Natural killer cell (primary cell): ENCODE measurements at regions not wholly inside any gene's neighbourhood (a gene's known extent, or its start where the extent isn't known, plus 50 kb on each side); places are given as distances from the start of the nearest gene placed in this dataset.

ENCODE experiments used
- ATAC-seq, 3 donors: fragments of 150-1000 bp in 2 of 3; fragments of 200-7000 bp in 1 of 3; cut with Tn5 transposase; 1 replicate in 1 of 3; 2 replicates in 2 of 3; pipeline ENCODE4 v1.10.0; 2021; ENCODE audit warnings: mild to moderate bottlenecking in 2 of 3, moderate library complexity in 2 of 3
- DNase-seq, 2 donors: peaks; one replicate each; pipeline versions ENCODE4 v3.0.0 to v3.0.0-alpha.2; 2013 to 2021; ENCODE audit warnings: mixed read lengths in 1 of 2
- H3K27ac ChIP-seq: one replicate; pipeline ENCODE4 v1.5.1; 2013; ENCODE audit warnings: mild to moderate bottlenecking, low read length
- H3K27me3 ChIP-seq: one replicate; pipeline ENCODE4 v1.6.1; 2013; ENCODE audit warnings: low read length; ENCODE audit not compliant: control insufficient read depth, insufficient read depth
- H3K36me3 ChIP-seq: one replicate; pipeline ENCODE4 v1.6.1; 2013; ENCODE audit warnings: low read length; ENCODE audit not compliant: control insufficient read depth, insufficient read depth
- H3K4me1 ChIP-seq: one replicate; pipeline ENCODE4 v1.6.1; 2013; ENCODE audit warnings: low read length; ENCODE audit not compliant: control insufficient read depth, insufficient read depth
- H3K4me3 ChIP-seq: one replicate; pipeline ENCODE4 v1.5.1; 2013; ENCODE audit warnings: low read length
- H3K9me3 ChIP-seq: one replicate; pipeline ENCODE4 v1.6.1; 2013; ENCODE audit warnings: low read length; ENCODE audit not compliant: control insufficient read depth, insufficient read depth
- H3K27ac Mint-ChIP-seq, 2 donors: one replicate each; pipeline ENCODE4 v1.8.0; 2022; ENCODE audit warnings: mild to moderate bottlenecking in 2 of 2, mixed read lengths in 2 of 2, moderate library complexity in 1 of 2
- H3K27me3 Mint-ChIP-seq, 2 donors: one replicate each; pipeline ENCODE4 v1.8.0; 2022; ENCODE audit warnings: low read depth in 2 of 2, mixed read lengths in 2 of 2
- H3K36me3 Mint-ChIP-seq: one replicate; pipeline ENCODE4 v1.8.0; 2022; ENCODE audit warnings: mixed read lengths
- H3K4me1 Mint-ChIP-seq, 2 donors: one replicate each; pipeline ENCODE4 v1.8.0; 2022; ENCODE audit warnings: mixed read lengths in 2 of 2
- H3K4me3 Mint-ChIP-seq: one replicate; pipeline ENCODE4 v1.8.0; 2022; ENCODE audit warnings: mild to moderate bottlenecking, moderate library complexity, mixed read lengths
- H3K9me3 Mint-ChIP-seq, 2 donors: one replicate each; pipeline ENCODE4 v1.8.0; 2022; ENCODE audit warnings: mixed read lengths in 2 of 2
- CTCF ChIP-seq: fragments of 200-600 bp; IDR thresholded peaks from one replicate; pipeline ENCODE4 v1.8.0; 2022; ENCODE audit warnings: antibody characterized with exemption
- WGBS: methylation state at CpG from one replicate; pipeline ENCODE4 v1.1.7; 2013; ENCODE audit warnings: missing lambda C conversion rate; ENCODE audit not compliant: insufficient coverage; 5-methylcytosine and 5-hydroxymethylcytosine counted together
- intact Hi-C: fragments of 100-400 bp; cut with micrococcal nuclease; formaldehyde crosslinking; loops from one replicate; pipeline ENCODE4 v1.14.2; 2022

GRCh38 chr7:25321424-25321823 is 93.1 kb upstream of the NPVF start:
- Histone ChIP-seq H3K4me1 (no peaks in the 10 kb centered on the region), H3K27me3 (no peaks in the 10 kb centered on the region), H3K4me3 (no peak overlapping the region), H3K27ac (no peak overlapping the region), H3K36me3 (no peaks in the 10 kb centered on the region), H3K9me3 (no peaks in the 10 kb centered on the region)
- Mint-ChIP-seq H3K4me1 (no peaks in the 10 kb centered on the region), H3K36me3 (no peaks in the 10 kb centered on the region), H3K9me3 (no peaks in the 10 kb centered on the region), H3K4me3 (no peak overlapping the region), H3K27ac (no peak overlapping the region), H3K27me3 (peaks cover 8 to 18% of the 10 kb centered on the region in 2 donors)
- DNase-seq (no peak), ATAC-seq (no peak)
- intact Hi-C loops = no loop called here
- TF ChIP-seq CTCF = no peak
- WGBS = 79% methylated on average over 5 of the region's 5 CpGs

- intact Hi-C loops = no loop called here
- 90% methylated on average over 3 of the region's 3 CpGs for WGBS
- ATAC-seq (no peak), DNase-seq (no peak)
- no peaks in the 10 kb centered on the region for H3K4me1 ChIP-seq
- Mint-ChIP-seq H3K27ac (no peak overlapping the region), H3K4me1 (no peaks in the 10 kb centered on the region), H3K27me3 (peaks cover 8 to 18% of the 10 kb centered on the region in 2 donors), H3K4me3 (no peak overlapping the region), H3K36me3 (no peaks in the 10 kb centered on the region), H3K9me3 (no peaks in the 10 kb centered on the region)
- TF ChIP-seq CTCF = no peak
- no peak overlapping the region for H3K4me3 ChIP-seq
- no peaks in the 10 kb centered on the region for H3K9me3 ChIP-seq
- H3K36me3 ChIP-seq = no peaks in the 10 kb centered on the region
- no peaks in the 10 kb centered on the region for H3K27me3 ChIP-seq
- no peak overlapping the region for H3K27ac ChIP-seq
These were observed 94.2 kb upstream of the NPVF start for GRCh38 chr7:25322473-25322872.

GRCh38 chr7:25325186-25325757 is 97.0 kb upstream of the NPVF start:
- 100% methylated on average over 1 of the region's 2 CpGs for WGBS
- H3K27me3 ChIP-seq = no peaks in the 10 kb centered on the region
- H3K27ac Mint-ChIP-seq = no peak overlapping the region
- DNase-seq (no peak), ATAC-seq (no peak)
- H3K27ac ChIP-seq = no peak overlapping the region
- H3K9me3 Mint-ChIP-seq = no peaks in the 10 kb centered on the region
- H3K4me3 Mint-ChIP-seq = no peak overlapping the region
- no peaks in the 10 kb centered on the region for H3K4me1 Mint-ChIP-seq
- no peaks in the 10 kb centered on the region for H3K36me3 ChIP-seq
- H3K4me3 ChIP-seq = no peak overlapping the region
- no peaks in the 10 kb centered on the region for H3K9me3 ChIP-seq
- H3K27me3 Mint-ChIP-seq = peaks cover under 1 to 10% of the 10 kb centered on the region in 2 donors
- no peaks in the 10 kb centered on the region for H3K4me1 ChIP-seq
- no peaks in the 10 kb centered on the region for H3K36me3 Mint-ChIP-seq
- intact Hi-C loops = no loop called here
- no peak for TF ChIP-seq CTCF

GRCh38 chr7:25326501-25327156 is 98.3 kb upstream of the NPVF start:
- TF ChIP-seq CTCF = no peak
- no peaks in the 10 kb centered on the region for H3K4me1 ChIP-seq
- H3K27ac ChIP-seq = no peak overlapping the region
- H3K36me3 ChIP-seq = no peaks in the 10 kb centered on the region
- no peaks in the 10 kb centered on the region for H3K4me1 Mint-ChIP-seq
- H3K4me3 ChIP-seq = no peak overlapping the region
- no peak overlapping the region for H3K27ac Mint-ChIP-seq
- no peak for DNase-seq
- no peaks in the 10 kb centered on the region for H3K9me3 Mint-ChIP-seq
- no peaks in the 10 kb centered on the region for H3K27me3 ChIP-seq
- 92% methylated on average over 19 of the region's 19 CpGs for WGBS
- peaks cover 0 to 9% of the 10 kb centered on the region in 2 donors for H3K27me3 Mint-ChIP-seq
- ATAC-seq = no peak
- no peak overlapping the region for H3K4me3 Mint-ChIP-seq
- no peaks in the 10 kb centered on the region for H3K9me3 ChIP-seq
- no peaks in the 10 kb centered on the region for H3K36me3 Mint-ChIP-seq
- intact Hi-C loops = no loop called here
